T-cell (primary cell): ENCODE measurements at regions not wholly inside any gene's neighbourhood (a gene's known extent, or its start where the extent isn't known, plus 50 kb on each side); places are given as distances from the start of the nearest gene placed in this dataset.

Experiments
- ATAC-seq, 4 experiments: fragments of 200-7000 bp in 3 of 4; fragments of 150-1000 bp in 1 of 4; cut with Tn5 transposase; replicated peaks in 1 of 4; 1 replicate in 3 of 4; 2 replicates in 1 of 4; pipeline ENCODE4 v1.10.0; 2021; ENCODE audit warnings: moderate library complexity in 3 of 4, mild to moderate bottlenecking in 2 of 4, moderate number of reproducible peaks in 1 of 4
- CTCF ChIA-PET, 2 donors: fragments of 300-600 bp; sonication (Branson Sonifier 250); formaldehyde crosslinking; loops; one replicate each; lab custom pipeline; 2022; ENCODE audit warnings: antibody characterized with exemption in 2 of 2; lab: Charles Lee
- POLR2A ChIA-PET, 2 donors: fragments of 300-600 bp; sonication (Branson Sonifier 250); formaldehyde crosslinking; loops; one replicate each; lab custom pipeline; 2022; ENCODE audit warnings: antibody characterized with exemption in 2 of 2; lab: Charles Lee
- DNase-seq, 35 experiments: peaks; one replicate each; pipeline versions ENCODE4 v3.0.0 to v3.0.0-alpha.2; 2013 to 2023
- H3K27ac ChIP-seq: one replicate; pipeline ENCODE4 v1.5.1; 2013; ENCODE audit warnings: low read length
- H3K27me3 ChIP-seq, 2 experiments: replicated peaks in 1 of 2; 1 replicate in 1 of 2; 2 replicates in 1 of 2; pipeline versions ENCODE4 v1.6.1 to v1.7.0; 2013; ENCODE audit warnings: low read length in 1 of 2, mixed read lengths in 1 of 2; ENCODE audit not compliant: control insufficient read depth in 2 of 2, insufficient read depth in 2 of 2; ENCODE audit errors: extremely low read depth in 1 of 2
- H3K36me3 ChIP-seq, 2 donors: 1 replicate in 1 of 2; 2 replicates in 1 of 2; pipeline versions ENCODE4 v1.6.1 to v1.7.0; 2013; ENCODE audit warnings: low read length in 1 of 2; ENCODE audit not compliant: control insufficient read depth in 2 of 2, insufficient read depth in 1 of 2; ENCODE audit errors: extremely low read depth in 1 of 2
- H3K4me1 ChIP-seq, 2 experiments: 1 replicate in 1 of 2; 2 replicates in 1 of 2; pipeline versions ENCODE4 v1.6.1 to v1.7.0; 2013; ENCODE audit warnings: low read length in 2 of 2, mixed read lengths in 1 of 2; ENCODE audit not compliant: insufficient read depth in 2 of 2, control insufficient read depth in 1 of 2; ENCODE audit errors: extremely low read depth in 1 of 2
- H3K4me3 ChIP-seq, 2 donors: 1 replicate in 1 of 2; 2 replicates in 1 of 2; pipeline versions ENCODE4 v1.5.1 to v1.7.0; 2013; ENCODE audit warnings: mild to moderate bottlenecking in 2 of 2, low read length in 1 of 2, moderate library complexity in 1 of 2; ENCODE audit not compliant: control insufficient read depth in 1 of 2; ENCODE audit errors: extremely low read depth in 1 of 2
- H3K9me3 ChIP-seq: 2 replicates; pipeline ENCODE4 v1.7.0; 2013
- H3K27ac Mint-ChIP-seq, 2 donors: one replicate each; pipeline ENCODE4 v1.8.0; 2020 to 2021; ENCODE audit warnings: mild to moderate bottlenecking in 2 of 2, mixed read lengths in 2 of 2
- H3K27me3 Mint-ChIP-seq, 2 donors: one replicate each; pipeline ENCODE4 v1.8.0; 2021 to 2022; ENCODE audit warnings: mixed read lengths in 2 of 2
- H3K36me3 Mint-ChIP-seq: one replicate; pipeline ENCODE4 v1.8.0; 2021; ENCODE audit warnings: mixed read lengths
- H3K4me1 Mint-ChIP-seq, 3 donors: one replicate each; pipeline ENCODE4 v1.8.0; 2020 to 2022; ENCODE audit warnings: mixed read lengths in 3 of 3, mild to moderate bottlenecking in 1 of 3
- H3K4me3 Mint-ChIP-seq, 3 donors: one replicate each; pipeline ENCODE4 v1.8.0; 2020 to 2022; ENCODE audit warnings: mild to moderate bottlenecking in 3 of 3, mixed read lengths in 3 of 3, moderate library complexity in 3 of 3
- H3K9me3 Mint-ChIP-seq, 3 donors: one replicate each; pipeline ENCODE4 v1.8.0; 2020 to 2022; ENCODE audit warnings: mixed read lengths in 3 of 3
- WGBS: methylation state at CpG from one replicate; pipeline ENCODE4 v1.1.5; 2013; ENCODE audit warnings: missing lambda C conversion rate; ENCODE audit not compliant: insufficient coverage; 5-methylcytosine and 5-hydroxymethylcytosine counted together

GRCh38 chr2:191522478-191523120 is 155.3 kb upstream of the NABP1 start:
- Mint-ChIP-seq H3K27me3 (peaks cover 5 to 8% of the 10 kb centered on the region in 2 donors), H3K36me3 (no peaks in the 10 kb centered on the region), H3K27ac (no peak overlapping the region), H3K4me3 (no peak overlapping the region), H3K9me3 (peaks cover 0 to 3% (median 3%) of the 10 kb centered on the region in 3 donors), H3K4me1 (no peaks in the 10 kb centered on the region)
- H3K36me3 ChIP-seq, result no peaks in the 10 kb centered on the region
- ATAC-seq, result no peak
- H3K4me1 ChIP-seq, result no peaks in the 10 kb centered on the region
- H3K4me3 ChIP-seq, result no peak overlapping the region
- CTCF ChIA-PET, result interaction anchor here (0.6 to 2.2 kb wide), 11 partner anchors 8 to 743 kb away, joined by 3 to 40 read pairs (median 4); no protein-coding TSS in a partner anchor
- 91% methylated on average over 6 of the region's 7 CpGs for WGBS
- H3K9me3 ChIP-seq, result no peaks in the 10 kb centered on the region
- POLR2A ChIA-PET, result no interaction called here
- H3K27me3 ChIP-seq, result no peaks in the 10 kb centered on the region
- no peak overlapping the region for H3K27ac ChIP-seq
- DNase-seq, result no peak

- Mint-ChIP-seq H3K4me1 (no peaks in the 10 kb centered on the region), H3K36me3 (no peaks in the 10 kb centered on the region), H3K27me3 (no peaks in the 10 kb centered on the region), H3K4me3 (no peak overlapping the region), H3K27ac (no peak overlapping the region), H3K9me3 (no peaks in the 10 kb centered on the region)
- H3K9me3 ChIP-seq, result no peaks in the 10 kb centered on the region
- ChIA-PET CTCF (interaction anchor here in 1 of 2 donors (0.5 to 0.6 kb wide), 2 partner anchors 162 to 1152 kb away, joined by 3 read pairs; no protein-coding TSS in a partner anchor), POLR2A (no interaction called here)
- DNase-seq (no peak), ATAC-seq (no peak)
- H3K4me1 ChIP-seq, result no peaks in the 10 kb centered on the region
- no peak overlapping the region for H3K4me3 ChIP-seq
- H3K36me3 ChIP-seq, result no peaks in the 10 kb centered on the region
- H3K27ac ChIP-seq, result no peak overlapping the region
- no CpG with 5 or more reads among the region's 1 CpG for WGBS
- no peaks in the 10 kb centered on the region for H3K27me3 ChIP-seq
Observed at GRCh38 chr2:191526091-191526490, 151.8 kb upstream of the NABP1 start.

GRCh38 chr2:191526536-191526935 is 151.4 kb upstream of the NABP1 start:
- no CpG with 5 or more reads among the region's 2 CpGs for WGBS
- Histone ChIP-seq H3K4me1 (no peaks in the 10 kb centered on the region), H3K4me3 (no peak overlapping the region), H3K27me3 (no peaks in the 10 kb centered on the region), H3K9me3 (no peaks in the 10 kb centered on the region), H3K36me3 (no peaks in the 10 kb centered on the region), H3K27ac (no peak overlapping the region)
- no peaks in the 10 kb centered on the region for H3K9me3 Mint-ChIP-seq
- DNase-seq, result no peak
- CTCF ChIA-PET, result interaction anchor here in 1 of 2 donors (0.5 kb wide), 1 partner anchor 161 kb away, joined by 3 read pairs; no protein-coding TSS in a partner anchor
- no peaks in the 10 kb centered on the region for H3K4me1 Mint-ChIP-seq
- POLR2A ChIA-PET, result no interaction called here
- H3K4me3 Mint-ChIP-seq, result no peak overlapping the region
- H3K36me3 Mint-ChIP-seq, result no peaks in the 10 kb centered on the region
- H3K27me3 Mint-ChIP-seq, result no peaks in the 10 kb centered on the region
- no peak overlapping the region for H3K27ac Mint-ChIP-seq
- no peak for ATAC-seq

- DNase-seq (no peak), ATAC-seq (no peak)
- POLR2A ChIA-PET, result no interaction called here
- Histone ChIP-seq H3K36me3 (no peaks in the 10 kb centered on the region), H3K27me3 (no peaks in the 10 kb centered on the region), H3K9me3 (no peaks in the 10 kb centered on the region), H3K4me1 (no peaks in the 10 kb centered on the region), H3K27ac (no peak overlapping the region), H3K4me3 (no peak overlapping the region)
- no peaks in the 10 kb centered on the region for H3K36me3 Mint-ChIP-seq
- CTCF ChIA-PET, result interaction anchor here in 1 of 2 donors (0.7 kb wide), 1 partner anchor 276 kb away, joined by 5 read pairs; no protein-coding TSS in a partner anchor
- no peak overlapping the region for H3K27ac Mint-ChIP-seq
- no peaks in the 10 kb centered on the region for H3K27me3 Mint-ChIP-seq
- no peak overlapping the region for H3K4me3 Mint-ChIP-seq
- H3K9me3 Mint-ChIP-seq, result no peaks in the 10 kb centered on the region
- no peaks in the 10 kb centered on the region for H3K4me1 Mint-ChIP-seq
- WGBS, result 44% methylated on average over 1 of the region's 3 CpGs
Observed at GRCh38 chr2:191526953-191527556, 150.9 kb upstream of the NABP1 start.

GRCh38 chr2:191530618-191531017 is 147.3 kb upstream of the NABP1 start:
- no peaks in the 10 kb centered on the region for H3K9me3 ChIP-seq
- DNase-seq (no peak), ATAC-seq (no peak)
- no peaks in the 10 kb centered on the region for H3K27me3 ChIP-seq
- ChIA-PET POLR2A (interaction anchor here in 1 of 2 donors (0.6 kb wide), 1 partner anchor 8 kb away, joined by 3 read pairs; no protein-coding TSS in a partner anchor), CTCF (interaction anchor here in 1 of 2 donors (1.3 kb wide), 1 partner anchor 9 kb away, joined by 4 read pairs; no protein-coding TSS in a partner anchor)
- H3K27me3 Mint-ChIP-seq, result no peaks in the 10 kb centered on the region
- no peak overlapping the region for H3K4me3 ChIP-seq
- peaks cover 0 to 3% (median 0%) of the 10 kb centered on the region in 3 donors for H3K9me3 Mint-ChIP-seq
- no peak overlapping the region for H3K27ac ChIP-seq
- no peaks in the 10 kb centered on the region for H3K36me3 ChIP-seq
- no peaks in the 10 kb centered on the region for H3K4me1 Mint-ChIP-seq
- H3K36me3 Mint-ChIP-seq, result no peaks in the 10 kb centered on the region
- H3K27ac Mint-ChIP-seq, result no peak overlapping the region
- no CpG with 5 or more reads among the region's 1 CpG for WGBS
- H3K4me1 ChIP-seq, result no peaks in the 10 kb centered on the region
- no peak overlapping the region for H3K4me3 Mint-ChIP-seq

- no peak overlapping the region for H3K27ac ChIP-seq
- H3K4me3 ChIP-seq, result no peak overlapping the region
- Mint-ChIP-seq H3K4me3 (no peak overlapping the region), H3K36me3 (no peaks in the 10 kb centered on the region), H3K27me3 (peaks cover 0 to 4% of the 10 kb centered on the region in 2 donors), H3K9me3 (peaks cover 0 to 8% (median 0%) of the 10 kb centered on the region in 3 donors), H3K27ac (no peak overlapping the region), H3K4me1 (no peaks in the 10 kb centered on the region)
- H3K9me3 ChIP-seq, result no peaks in the 10 kb centered on the region
- ATAC-seq (no peak), DNase-seq (no peak)
- ChIA-PET CTCF (interaction anchor here in 1 of 2 donors (1.0 kb wide), 1 partner anchor 629 kb away, joined by 5 read pairs; no protein-coding TSS in a partner anchor), POLR2A (interaction anchor here in 1 of 2 donors (0.5 kb wide), 1 partner anchor 19 kb away, joined by 13 read pairs; no protein-coding TSS in a partner anchor)
- H3K4me1 ChIP-seq, result no peaks in the 10 kb centered on the region
- WGBS, result no CpG with 5 or more reads among the region's 1 CpG
- H3K27me3 ChIP-seq, result no peaks in the 10 kb centered on the region
- H3K36me3 ChIP-seq, result no peaks in the 10 kb centered on the region
Observed at GRCh38 chr2:191533693-191534180, 144.2 kb upstream of the NABP1 start.
